GM23338 (cell line): ENCODE measurements at regions not wholly inside any gene's neighbourhood (a gene's known extent, or its start where the extent isn't known, plus 50 kb on each side); places are given as distances from the start of the nearest gene placed in this dataset.

Experiments
- ATAC-seq: fragments of 200-7000 bp; cut with Tn5 transposase; 3 replicates; pipeline ENCODE4 v1.9.1; 2020
- DNase-seq: peaks from one replicate; pipeline ENCODE4 v3.0.0-alpha.2; 2015; ENCODE audit warnings: low spot score
- H2AFZ ChIP-seq: fragments of 200-600 bp; sonication (generic); 2 replicates; pipeline ENCODE4 v1.8.0; 2016; ENCODE audit warnings: antibody characterized with exemption, mild to moderate bottlenecking, moderate library complexity
- H3F3A ChIP-seq: fragments of 200-600 bp; sonication (generic); replicated peaks from 2 replicates; pipeline ENCODE4 v1.8.0; 2017; ENCODE audit warnings: antibody characterized with exemption, mixed run types, low read depth
- H3K27ac ChIP-seq: fragments of 200-600 bp; sonication (generic); 2 replicates; pipeline ENCODE4 v1.6.1; 2016; ENCODE audit warnings: low read depth
- H3K27me3 ChIP-seq: fragments of 200-600 bp; sonication (generic); 2 replicates; pipeline ENCODE4 v1.8.0; 2016; ENCODE audit warnings: mild to moderate bottlenecking, mixed run types, moderate library complexity; ENCODE audit not compliant: insufficient read depth
- H3K36me3 ChIP-seq: fragments of 200-600 bp; sonication (generic); 2 replicates; pipeline ENCODE4 v1.8.0; 2016; ENCODE audit warnings: mild to moderate bottlenecking; ENCODE audit not compliant: insufficient read depth
- H3K4me1 ChIP-seq: fragments of 200-600 bp; sonication (generic); 2 replicates; pipeline ENCODE4 v1.8.0; 2016; ENCODE audit warnings: mild to moderate bottlenecking, moderate library complexity; ENCODE audit not compliant: insufficient read depth
- H3K4me2 ChIP-seq: fragments of 200-600 bp; sonication (generic); 2 replicates; pipeline ENCODE4 v1.7.1; 2017; ENCODE audit warnings: mixed run types
- H3K4me3 ChIP-seq: fragments of 200-600 bp; sonication (generic); 2 replicates; pipeline ENCODE4 v1.6.1; 2016; ENCODE audit warnings: mixed run types
- H3K79me2 ChIP-seq: fragments of 200-600 bp; sonication (generic); replicated peaks from 2 replicates; pipeline ENCODE4 v1.8.0; 2017; ENCODE audit warnings: mild to moderate bottlenecking; ENCODE audit not compliant: insufficient read depth
- H3K9me2 ChIP-seq: fragments of 200-600 bp; sonication (generic); 2 replicates; pipeline ENCODE4 v1.8.0; 2017; ENCODE audit not compliant: insufficient read depth
- H4K20me1 ChIP-seq: fragments of 200-600 bp; sonication (generic); replicated peaks from 2 replicates; pipeline ENCODE4 v1.8.0; 2017; ENCODE audit warnings: mild to moderate bottlenecking; ENCODE audit not compliant: insufficient read depth
- H3K27ac Mint-ChIP-seq: 2 replicates; pipeline ENCODE4 v1.8.0; 2020; ENCODE audit warnings: inconsistent platforms, mild to moderate bottlenecking, moderate library complexity, mixed read lengths
- H3K27me3 Mint-ChIP-seq: 3 replicates; pipeline ENCODE4 v1.8.0; 2022; ENCODE audit warnings: low read depth, mild to moderate bottlenecking, moderate library complexity, mixed read lengths, inconsistent platforms; ENCODE audit not compliant: insufficient read depth, poor library complexity
- H3K36me3 Mint-ChIP-seq: 3 replicates; pipeline ENCODE4 v1.8.0; 2021; ENCODE audit warnings: low read depth, mild to moderate bottlenecking, inconsistent platforms, moderate library complexity, mixed read lengths
- H3K4me1 Mint-ChIP-seq: 3 replicates; pipeline ENCODE4 v1.8.0; 2020; ENCODE audit warnings: mild to moderate bottlenecking, inconsistent platforms, mixed read lengths
- H3K4me3 Mint-ChIP-seq: 3 replicates; pipeline ENCODE4 v1.8.0; 2021; ENCODE audit warnings: moderate library complexity, mild to moderate bottlenecking, inconsistent platforms, mixed read lengths
- H3K9me3 Mint-ChIP-seq: 3 replicates; pipeline ENCODE4 v1.8.0; 2020; ENCODE audit warnings: moderate library complexity, mild to moderate bottlenecking, inconsistent platforms, mixed read lengths
- ETS1 ChIP-seq: IDR thresholded peaks from 2 replicates; pipeline ENCODE4 v1.6.1; 2016; ENCODE audit warnings: antibody characterized with exemption
- EZH2phosphoT487 ChIP-seq: fragments of 200-600 bp; sonication (generic); IDR thresholded peaks from one replicate; pipeline ENCODE4 v1.8.1; 2018; ENCODE audit warnings: antibody characterized with exemption; ENCODE audit not compliant: unreplicated experiment
- REST ChIP-seq: IDR thresholded peaks from one replicate; pipeline ENCODE4 v1.6.1; 2018; ENCODE audit warnings: antibody characterized with exemption; ENCODE audit not compliant: unreplicated experiment
- ZNF114 ChIP-seq: fragments of 250-450 bp; sonication (Bioruptor Pico); IDR thresholded peaks from 2 replicates; pipeline ENCODE4 v1.5.0; 2020; ENCODE audit warnings: mild to moderate bottlenecking, moderate library complexity
- ZNF462 ChIP-seq: fragments of 250-450 bp; sonication (Bioruptor Pico); IDR thresholded peaks from 2 replicates; pipeline ENCODE4 v1.5.0; 2020; ENCODE audit warnings: mild to moderate bottlenecking, moderate library complexity

GRCh38 chr14:26286081-26286912 is 311.5 kb downstream of the NOVA1 start (continued):
- no peak for TF ChIP-seq ZNF462 (CRISPR knock-in tag)

GRCh38 chr14:26282578-26282977 is 315.3 kb downstream of the NOVA1 start:
- Mint-ChIP-seq H3K27me3 (peaks cover 3% of the 10 kb centered on the region), H3K9me3 (no peaks in the 10 kb centered on the region; the same call in 2 of the 3 replicates), H3K36me3 (no peaks in the 10 kb centered on the region), H3K4me1 (peaks cover 25% of the 10 kb centered on the region), H3K27ac (peak overlapping the region; percentile 17; the same call in 1 of the 2 replicates), H3K4me3 (no peak overlapping the region)
- H3K27ac ChIP-seq = no peak overlapping the region
- DNase-seq = no peak
- H3K4me1 ChIP-seq = peaks cover 20% of the 10 kb centered on the region
- H3K79me2 ChIP-seq = no peaks in the 10 kb centered on the region
- no peaks in the 10 kb centered on the region for H3K9me2 ChIP-seq
- no peaks in the 10 kb centered on the region for H4K20me1 ChIP-seq
- H3F3A ChIP-seq = no peaks in the 10 kb centered on the region
- no peak overlapping the region for H3K4me2 ChIP-seq
- ATAC-seq = peak; percentile 47
- no peaks in the 10 kb centered on the region for H3K27me3 ChIP-seq
- peak overlapping the region; percentile 1 for H2AFZ ChIP-seq
- H3K36me3 ChIP-seq = no peaks in the 10 kb centered on the region
- H3K4me3 ChIP-seq = no peak overlapping the region
- TF ChIP-seq REST (no peak), ZNF114 (CRISPR knock-in tag) (no peak), ETS1 (no peak), EZH2phosphoT487 (no peak)
